ENCODE measurements at regions not wholly inside any gene's neighbourhood (a gene's known extent, or its start where the extent isn't known, plus 50 kb on each side); places are given as distances from the start of the nearest gene placed in this dataset.
"Not testable (repeated sequence)": the region's sequence is repeated elsewhere in the genome, so short reads cannot be mapped to it uniquely, and the experiment has no call there.

GRCh38 chr12:83317595-83317994 is 630.9 kb downstream of the TMTC2 start:
- DNase-seq = no peak

DNA sequence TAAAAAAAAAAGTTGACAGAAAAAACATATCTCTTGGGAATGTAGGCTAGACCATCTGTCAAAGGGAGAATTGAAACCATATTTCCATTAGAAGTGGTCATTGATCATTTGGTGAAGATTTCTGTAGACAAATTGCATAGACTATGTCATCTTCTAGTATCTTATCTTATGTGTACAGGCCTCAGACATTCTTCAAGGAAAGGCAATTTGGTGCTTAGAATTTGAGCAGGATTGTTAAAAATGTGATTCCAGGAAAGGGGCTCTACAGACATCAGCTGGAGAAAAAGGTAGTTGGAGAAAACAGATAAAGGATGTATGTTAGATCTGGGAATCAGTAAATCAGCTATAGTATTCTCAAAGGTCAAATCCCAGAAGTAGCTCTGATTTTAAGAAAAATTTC is 627.1 kb downstream of the TMTC2 start:
- DNase-seq = no peak

DNA sequence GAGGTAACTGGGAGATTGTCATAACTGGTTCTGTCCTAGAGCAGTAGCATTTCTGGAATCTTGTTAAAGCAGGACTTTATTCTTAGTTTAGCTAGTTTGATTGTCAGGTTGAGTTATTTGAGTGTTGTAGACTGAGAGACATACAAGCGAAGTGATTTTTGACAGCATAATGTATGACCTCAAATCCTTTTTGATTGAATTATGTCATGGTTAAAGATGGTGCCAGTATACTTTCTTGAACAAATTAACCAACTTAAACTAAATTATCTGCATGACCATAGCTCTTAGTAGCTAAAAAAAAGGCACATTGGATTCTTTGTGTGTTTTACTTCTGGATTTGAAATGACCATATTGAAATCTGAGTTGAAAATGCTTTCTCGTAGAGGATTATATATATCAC is 626.6 kb downstream of the TMTC2 start:
- no peak for DNase-seq

GRCh38 chr12:83276904-83277303 is 590.2 kb downstream of the TMTC2 start:
- DNase-seq = no peak

- no peak for DNase-seq
Observed at GRCh38 chr12:83271201-83271600, 584.5 kb downstream of the TMTC2 start.

GRCh38 chr12:83265808-83266207 is 579.1 kb downstream of the TMTC2 start:
- no peak for DNase-seq

GRCh38 chr12:83261998-83262397 is 575.3 kb downstream of the TMTC2 start:
- DNase-seq = no peak

DNA sequence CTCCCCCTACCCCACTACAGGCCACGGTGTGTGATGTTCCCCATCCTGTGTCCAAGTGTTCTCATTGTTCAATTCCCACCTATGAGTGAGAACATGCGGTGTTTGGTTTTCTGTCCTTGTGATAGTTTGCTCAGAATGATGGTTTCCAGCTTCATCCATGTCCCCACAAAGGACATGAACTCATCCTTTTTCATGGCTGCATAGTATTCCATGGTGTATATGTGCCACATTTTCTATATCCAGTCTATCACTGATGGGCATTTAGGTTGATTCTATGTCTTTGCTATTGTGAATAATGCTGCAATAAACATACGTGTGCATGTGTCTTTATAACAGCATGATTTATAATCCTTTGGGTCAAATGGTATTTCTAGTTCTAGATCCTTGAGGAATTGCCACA is 573.4 kb downstream of the TMTC2 start:
- DNase-seq = not testable (repeated sequence)

DNA sequence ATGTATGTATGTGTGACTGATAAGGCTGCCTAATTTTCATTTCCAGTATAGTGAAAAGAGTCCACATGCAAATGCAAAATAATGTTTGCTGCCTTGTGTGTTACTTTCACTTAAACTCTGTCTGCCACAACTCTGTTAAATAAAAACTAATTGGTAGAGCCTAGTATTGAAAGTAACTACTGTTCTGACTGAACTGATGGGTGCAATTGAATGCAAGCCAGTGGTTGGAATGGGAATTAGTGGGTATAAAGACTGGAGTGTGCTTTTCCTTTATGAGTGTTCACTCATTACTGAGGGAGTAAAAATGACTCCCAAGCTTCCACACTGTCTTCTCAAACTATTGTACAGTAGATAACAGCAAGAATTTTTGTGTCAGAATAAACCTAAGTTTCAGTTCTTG is 571.0 kb downstream of the TMTC2 start:
- DNase-seq = no peak

GRCh38 chr12:83256562-83256961 is 569.9 kb downstream of the TMTC2 start:
- no peak for DNase-seq

GRCh38 chr12:83250866-83251265 is 564.2 kb downstream of the TMTC2 start:
- DNase-seq = no peak

GRCh38 chr12:83245156-83245555 is 558.5 kb downstream of the TMTC2 start:
- no peak for DNase-seq

DNA sequence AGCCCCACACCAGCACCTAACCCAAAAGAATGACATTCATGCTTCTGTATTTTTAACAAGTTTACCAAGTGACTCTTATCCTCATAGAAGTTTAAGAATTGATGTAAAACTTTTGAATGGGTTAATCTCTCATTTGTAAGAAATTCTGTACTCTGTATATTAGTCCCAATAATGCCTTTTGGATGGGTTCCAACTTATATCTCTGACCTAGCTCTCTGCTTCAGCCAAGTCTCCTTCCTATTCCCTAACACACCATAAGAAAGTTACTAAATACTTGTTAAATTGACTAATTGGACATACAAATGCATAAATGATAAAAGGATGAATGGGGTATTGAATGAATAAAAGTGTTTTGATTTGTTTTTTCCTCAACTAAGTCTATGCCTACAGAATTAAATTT is 557.3 kb downstream of the TMTC2 start:
- DNase-seq = no peak

- not testable (repeated sequence) for DNase-seq
Observed at GRCh38 chr12:83233987-83234386, 547.3 kb downstream of the TMTC2 start.

GRCh38 chr12:83226960-83227359 is 540.3 kb downstream of the TMTC2 start:
- DNase-seq = not testable (repeated sequence)

- DNase-seq = no peak
Observed at GRCh38 chr12:83225806-83226205, 539.1 kb downstream of the TMTC2 start.

GRCh38 chr12:83224012-83224411 is 537.3 kb downstream of the TMTC2 start:
- no peak for DNase-seq

GRCh38 chr12:83220774-83221173 is 534.1 kb downstream of the TMTC2 start:
- DNase-seq = no peak

GRCh38 chr12:83216230-83216629 is 529.5 kb downstream of the TMTC2 start:
- DNase-seq = no peak

DNA sequence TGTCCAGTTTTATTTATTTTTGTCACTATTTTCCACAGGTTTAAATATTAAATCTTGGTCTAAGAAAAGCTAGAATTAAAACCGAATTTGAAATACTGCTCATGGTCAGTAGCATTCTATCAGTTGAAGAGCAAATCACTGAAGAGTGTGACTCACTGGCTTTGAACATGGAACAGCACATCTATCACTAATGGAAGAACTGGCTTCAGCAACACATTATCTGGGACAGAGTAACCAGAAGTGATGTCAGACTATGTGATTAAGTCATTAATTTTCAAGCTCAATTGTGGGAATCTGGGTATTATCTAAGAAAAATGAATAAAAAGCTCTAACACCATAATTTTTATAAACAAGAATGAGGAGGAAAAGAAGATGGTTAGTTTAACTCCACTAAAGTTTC is 527.5 kb downstream of the TMTC2 start:
- no peak for DNase-seq

- no peak for DNase-seq
Observed at GRCh38 chr12:83210933-83211332, 524.2 kb downstream of the TMTC2 start.

GRCh38 chr12:83199069-83199468 is 512.4 kb downstream of the TMTC2 start:
- DNase-seq = no peak

GRCh38 chr12:83198291-83199015 is 511.7 kb downstream of the TMTC2 start:
- no peak for DNase-seq

DNA sequence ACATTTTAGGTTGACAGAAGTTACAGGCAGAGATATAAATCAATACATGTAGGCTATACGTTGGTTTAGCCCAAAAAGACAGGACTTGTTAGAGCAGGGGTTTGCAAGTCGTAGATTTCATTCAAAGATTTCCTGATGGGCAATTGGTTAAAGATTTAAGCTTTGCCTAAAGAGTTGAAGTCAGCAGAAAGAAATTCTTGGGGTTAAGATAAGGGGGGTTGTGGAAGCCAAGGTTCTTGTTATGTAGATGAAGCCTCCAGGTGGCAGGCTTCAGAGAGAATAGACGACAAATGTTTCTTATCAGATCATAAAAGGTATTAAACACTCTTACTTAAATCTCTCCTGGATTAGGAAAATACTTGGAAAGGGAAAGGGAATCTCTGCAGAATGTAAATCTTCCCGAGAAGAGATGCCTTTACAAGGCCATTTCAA is 510.8 kb downstream of the TMTC2 start:
- DNase-seq = no peak

GRCh38 chr12:83196694-83197350 is 510.1 kb downstream of the TMTC2 start:
- no peak for DNase-seq

All from left hindlimb (tissue), 1 donor.